Limb (tissue), 2 donors: ENCODE measurements at regions not wholly inside any gene's neighbourhood (a gene's known extent, or its start where the extent isn't known, plus 50 kb on each side); places are given as distances from the start of the nearest gene placed in this dataset.
"Not testable (repeated sequence)": the region's sequence is repeated elsewhere in the genome, so short reads cannot be mapped to it uniquely, and the experiment has no call there.

Source experiments
- DNase-seq, 2 donors: peaks; one replicate each; pipeline ENCODE4 v3.0.0-alpha.2; 2016; ENCODE audit errors: extremely low spot score in 2 of 2

DNA sequence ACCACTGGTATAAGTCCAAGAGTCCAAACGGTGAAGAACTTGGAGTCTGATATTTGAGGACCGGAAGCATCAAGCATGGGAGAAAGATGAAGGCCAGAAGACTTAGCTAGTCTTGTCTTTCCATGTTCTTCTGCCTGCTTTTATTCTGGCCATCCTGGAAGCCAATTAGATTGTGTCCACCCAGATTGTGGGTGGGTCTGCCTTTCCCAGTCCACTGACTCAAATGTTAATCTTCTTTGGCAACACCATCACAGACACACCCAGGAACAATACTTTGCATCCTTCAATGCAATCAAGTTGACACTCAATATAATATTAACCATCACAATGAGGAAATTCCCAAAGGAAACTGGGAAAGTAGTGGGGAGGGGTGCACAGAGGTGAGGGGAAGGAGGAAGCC lies 340.1 kb downstream of the BMP4 start:
- DNase-seq = not testable (repeated sequence)

DNA sequence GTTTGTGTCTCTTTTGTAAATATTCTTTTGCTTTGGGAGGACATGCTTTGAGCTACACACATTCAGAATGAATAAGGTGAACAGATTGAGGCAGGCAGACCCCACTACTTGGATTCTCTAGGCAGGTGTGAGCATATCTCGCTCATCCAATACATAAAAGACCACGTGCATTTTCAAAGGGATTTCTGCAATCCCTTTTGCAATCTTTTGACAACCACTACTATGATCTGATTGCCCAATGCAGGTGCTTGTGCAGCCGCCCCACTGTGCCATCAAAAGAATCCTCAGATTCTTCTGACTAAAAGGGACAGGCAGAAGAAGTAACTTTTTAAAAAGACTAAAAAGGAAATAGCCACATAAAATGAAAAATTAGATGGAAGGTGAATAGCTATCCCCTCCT lies 341.4 kb downstream of the BMP4 start:
- no peak for DNase-seq

DNA sequence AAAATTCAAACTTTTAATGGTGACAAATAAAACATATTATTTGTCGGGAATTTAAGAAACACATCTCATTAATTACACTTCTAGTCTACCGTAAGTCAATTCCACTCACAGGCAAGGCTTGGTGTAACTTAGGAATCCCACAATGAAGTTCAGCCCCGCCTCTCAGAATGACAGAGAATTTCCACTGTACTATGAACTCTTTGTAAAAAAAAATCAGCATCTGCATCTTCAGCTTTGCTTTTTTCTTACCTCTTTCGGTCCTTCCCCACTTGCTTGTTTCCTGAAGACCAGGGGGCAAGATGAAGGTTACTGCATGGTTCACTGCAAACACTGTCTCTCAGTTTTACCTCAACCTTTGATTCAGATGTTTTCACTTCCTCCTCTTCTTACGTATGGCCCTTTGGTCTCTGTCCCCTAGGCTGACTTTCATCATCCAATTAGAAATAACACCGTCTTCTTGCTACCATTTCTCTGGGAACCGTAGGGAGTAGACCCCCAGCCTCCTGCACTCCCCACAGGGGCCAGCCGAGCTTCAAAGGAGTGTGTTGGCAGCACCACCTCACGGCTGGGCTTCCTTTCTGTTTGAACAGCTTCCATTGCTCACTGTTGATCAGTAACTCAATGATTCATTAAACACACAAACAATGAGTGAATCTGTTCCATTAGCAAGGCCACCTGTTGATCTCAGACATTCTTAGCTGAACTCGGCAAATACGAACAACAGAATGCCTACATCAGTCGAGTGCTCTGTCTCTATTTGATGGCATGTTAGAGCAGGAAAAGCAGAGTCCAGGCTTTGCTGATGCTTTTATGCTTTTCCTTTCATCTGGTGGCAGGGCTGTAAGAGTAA lies 343.0 kb downstream of the BMP4 start:
- DNase-seq = no peak

DNA sequence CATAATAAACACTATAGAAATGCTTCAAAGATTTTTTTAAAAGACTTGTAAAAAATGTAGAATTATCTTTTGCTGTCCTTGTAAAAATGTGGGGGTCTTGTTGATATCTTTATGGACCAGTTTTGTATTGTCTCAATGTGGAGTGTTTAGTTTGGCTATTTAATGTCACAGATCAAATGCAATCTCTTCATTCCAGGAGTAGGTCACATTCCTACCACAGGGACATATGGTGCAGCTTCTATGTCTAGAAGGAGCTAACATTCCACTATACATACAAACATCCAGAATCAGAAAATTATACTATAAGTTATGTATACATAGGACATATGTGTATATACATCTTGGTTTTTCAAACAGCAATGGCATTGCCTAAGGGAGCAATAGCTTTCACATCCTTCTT lies 345.7 kb downstream of the BMP4 start:
- DNase-seq = no peak

DNA sequence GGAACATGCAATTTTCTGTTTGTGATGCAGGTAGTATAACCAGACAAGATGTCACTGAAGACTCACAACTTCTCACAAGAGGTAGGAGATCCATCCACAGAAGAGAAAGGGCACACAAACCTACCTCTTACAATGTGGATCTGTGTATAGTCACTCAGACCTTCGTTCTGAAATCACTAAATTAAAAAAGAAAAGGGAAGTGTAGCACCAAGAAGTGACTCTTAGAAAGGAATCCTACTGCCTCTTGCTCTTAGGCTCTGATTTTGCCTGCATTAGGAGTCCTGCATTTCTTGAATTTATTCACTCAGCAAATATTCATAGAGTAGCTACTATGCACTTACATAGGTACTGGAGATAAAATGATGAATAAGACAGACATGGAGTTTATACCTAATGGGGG lies 347.6 kb downstream of the BMP4 start:
- DNase-seq = no peak

DNA sequence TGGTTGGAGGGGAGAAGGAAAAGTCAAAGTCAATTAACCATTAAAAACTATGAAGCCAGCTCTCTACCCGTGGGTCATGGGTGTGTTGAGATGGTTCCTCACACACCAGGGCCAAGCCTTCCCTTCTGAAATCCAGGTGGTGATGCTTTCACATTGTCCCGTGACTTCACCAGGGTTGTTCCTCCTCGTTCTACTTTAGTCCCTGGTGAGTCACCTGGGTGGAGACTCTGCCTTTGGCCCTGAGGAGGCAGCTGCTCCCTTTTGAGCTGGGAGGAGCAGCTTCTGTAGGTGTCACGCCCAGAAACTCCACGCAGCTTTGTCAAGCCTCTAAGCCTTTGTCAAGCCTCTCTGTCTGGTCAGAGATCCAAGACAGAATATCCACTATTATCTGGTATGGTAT lies 348.3 kb downstream of the BMP4 start:
- DNase-seq = no peak

DNA sequence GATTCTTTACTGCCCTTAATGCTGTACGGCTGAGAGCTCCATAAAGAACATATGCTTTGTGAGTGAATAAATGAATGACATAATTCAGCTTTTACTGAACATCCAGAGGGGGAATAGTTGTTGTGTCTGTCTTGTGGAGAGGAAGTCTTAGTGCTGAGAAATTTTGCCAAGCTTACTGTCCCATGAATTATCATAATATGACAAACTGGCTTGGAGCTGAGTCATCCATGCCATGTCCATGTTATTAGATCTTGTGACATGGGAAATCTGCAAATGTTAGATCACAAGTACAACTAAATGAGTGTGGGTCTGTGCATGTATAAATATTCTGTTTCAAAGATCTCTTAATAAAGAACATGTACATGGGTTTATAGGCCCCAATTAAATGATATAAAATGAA lies 350.4 kb downstream of the BMP4 start:
- DNase-seq = no peak

DNA sequence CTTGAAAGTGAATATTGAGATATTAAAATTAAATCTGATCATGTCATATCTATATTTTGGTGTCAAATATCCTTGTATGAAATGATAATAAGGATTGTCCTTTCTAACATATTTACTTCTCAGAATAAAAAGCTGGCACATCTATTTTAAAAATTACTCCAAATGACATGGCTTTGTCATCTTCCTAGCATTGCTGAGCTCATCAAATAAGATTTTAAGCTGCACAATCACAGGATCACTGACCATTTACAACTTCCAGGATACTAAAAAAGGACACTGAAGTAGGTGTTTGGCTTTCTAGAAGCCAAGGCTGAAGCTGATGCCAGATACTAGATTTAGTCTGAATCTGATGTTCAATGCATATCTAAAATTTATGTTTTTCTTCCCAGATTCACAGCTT lies 351.1 kb downstream of the BMP4 start:
- DNase-seq = no peak

DNA sequence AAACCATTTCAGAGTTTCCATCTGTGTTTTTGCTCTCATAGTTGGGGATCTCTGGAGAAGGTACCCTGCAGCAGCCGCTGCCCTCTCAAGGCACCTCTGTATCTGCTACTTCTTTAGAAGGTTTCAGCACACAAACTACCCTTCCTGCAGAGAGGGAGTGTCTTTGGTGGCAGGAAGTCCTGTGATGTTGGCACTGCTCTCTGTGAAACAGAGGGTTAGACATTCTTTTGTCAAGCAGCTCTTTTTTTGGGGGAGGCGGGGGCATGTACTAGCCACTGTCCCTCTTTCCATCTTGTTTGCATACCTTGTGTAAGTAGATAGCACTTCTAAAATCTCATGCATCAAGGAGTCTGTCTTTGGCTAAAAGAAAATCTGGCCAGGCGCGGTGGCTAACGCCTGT lies 352.6 kb downstream of the BMP4 start:
- no peak for DNase-seq

DNA sequence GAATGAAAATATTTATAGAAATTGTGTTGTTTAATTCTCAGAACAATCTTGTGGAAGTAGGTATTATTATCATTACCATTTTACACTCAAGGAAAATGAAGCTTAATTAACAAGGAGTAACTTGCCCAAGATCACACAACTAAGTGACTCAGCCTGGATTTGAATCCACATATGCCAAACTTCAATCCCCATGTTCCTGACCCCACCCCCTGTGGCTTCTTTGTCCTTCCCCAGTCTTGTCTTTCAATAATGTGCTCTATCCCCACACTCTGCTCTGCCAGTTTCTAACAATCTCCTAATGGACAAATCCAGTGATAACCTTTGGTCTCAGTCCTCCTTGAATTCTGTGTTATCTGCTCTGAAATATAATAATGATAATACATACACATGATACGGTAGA lies 355.2 kb downstream of the BMP4 start:
- DNase-seq = no peak

DNA sequence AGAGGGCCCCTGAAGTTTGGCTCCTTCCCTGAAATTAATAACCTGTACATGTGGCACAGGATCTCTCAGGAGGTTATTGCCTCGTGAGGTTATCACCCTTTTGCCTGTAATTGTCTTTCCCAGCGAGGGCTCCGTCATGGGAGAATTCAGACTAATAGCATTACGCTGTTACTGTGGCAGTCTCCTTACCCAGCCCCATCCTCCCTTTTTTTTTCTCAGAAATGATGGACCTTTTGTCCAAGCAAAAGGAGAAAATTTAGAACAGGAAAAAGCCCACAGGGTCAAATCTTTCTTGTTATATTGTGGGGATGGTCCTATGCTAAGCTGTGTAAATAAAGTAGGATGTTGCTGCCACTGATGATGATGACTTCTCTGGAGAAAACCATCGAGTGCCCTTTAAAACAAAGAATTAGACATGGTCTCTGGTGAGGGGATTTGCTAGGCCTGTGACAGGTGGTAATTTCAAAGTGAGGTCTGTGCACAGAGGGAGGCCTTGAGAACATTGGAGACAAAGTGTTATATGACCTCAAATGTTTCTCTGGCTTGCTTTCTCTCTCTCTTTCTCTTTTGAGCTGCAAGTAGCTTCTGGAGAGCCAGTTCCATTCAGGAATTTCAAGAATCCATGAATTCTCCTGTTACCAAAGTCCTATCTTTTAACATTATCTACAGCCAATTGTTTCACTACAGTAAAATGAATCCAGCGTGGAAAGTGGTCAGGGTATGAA lies 357.2 kb downstream of the BMP4 start:
- no peak for DNase-seq

DNA sequence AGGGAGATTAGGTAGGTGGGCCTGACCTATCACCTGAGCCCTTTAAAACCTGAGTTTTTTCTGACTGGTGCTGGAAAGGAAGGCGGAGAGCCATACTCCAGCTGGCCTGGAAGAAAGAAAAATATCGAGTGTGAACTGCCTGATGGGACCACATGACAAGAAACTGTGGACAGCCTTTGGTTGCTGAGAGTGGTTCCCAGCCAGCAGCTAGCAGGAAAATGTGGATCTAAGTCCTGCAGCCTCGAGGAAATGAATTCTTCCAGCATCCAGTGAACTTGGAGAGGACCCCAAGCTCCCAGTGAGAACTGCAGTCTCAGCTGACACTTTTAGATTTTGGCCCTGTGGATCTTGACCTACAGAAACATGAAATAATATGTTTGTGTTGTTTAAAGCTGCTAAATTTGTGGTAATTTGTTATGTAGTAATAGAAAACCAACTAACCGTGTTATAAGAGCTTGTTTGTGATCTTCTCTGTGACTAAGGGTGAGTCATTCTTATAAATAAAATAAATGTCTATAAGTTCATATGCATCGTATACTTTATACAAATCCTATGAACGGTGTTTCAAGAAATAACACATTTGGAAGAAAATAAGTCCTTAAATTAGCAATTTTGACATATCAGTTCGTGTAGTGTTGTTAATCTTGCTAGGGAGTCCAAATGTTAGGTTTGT lies 359.6 kb downstream of the BMP4 start:
- no peak for DNase-seq

DNA sequence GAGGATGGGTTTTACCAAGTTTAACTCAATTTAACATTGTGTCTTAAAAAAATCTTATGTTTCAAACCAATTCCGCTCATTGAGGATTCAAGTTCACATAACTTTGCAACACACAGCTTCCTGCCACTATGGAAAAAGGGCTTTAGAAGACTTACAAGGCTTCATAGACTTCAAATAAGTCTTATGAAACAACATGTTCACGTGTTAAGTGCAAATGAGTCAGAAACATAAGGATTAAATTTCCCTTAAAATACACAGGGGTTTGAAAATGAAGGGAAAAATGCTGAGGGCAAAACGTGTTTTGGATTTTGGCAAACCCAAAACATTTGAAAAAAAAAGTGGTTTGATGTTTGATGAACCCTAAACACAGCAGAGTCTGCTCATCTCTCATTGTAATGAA lies 364.8 kb downstream of the BMP4 start:
- DNase-seq = no peak

DNA sequence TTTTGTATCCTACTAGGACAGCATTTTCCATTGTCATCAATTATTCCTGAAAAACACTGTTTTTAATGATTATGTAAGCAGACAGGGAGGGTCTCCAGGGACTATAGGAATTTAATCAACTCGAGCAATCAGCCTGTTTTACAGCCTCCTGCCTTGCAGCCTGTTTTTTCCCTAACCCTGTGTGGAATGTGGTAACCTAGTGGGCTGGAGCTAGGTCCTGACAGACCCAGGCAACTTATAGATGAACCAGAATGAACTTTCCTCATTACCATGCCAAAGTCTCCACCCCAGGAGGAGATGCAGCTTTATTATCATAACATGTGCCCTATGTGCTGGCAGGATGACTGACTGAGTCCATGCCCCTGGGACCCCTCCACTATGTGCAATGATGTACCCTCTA lies 375.1 kb downstream of the BMP4 start:
- no peak for DNase-seq

DNA sequence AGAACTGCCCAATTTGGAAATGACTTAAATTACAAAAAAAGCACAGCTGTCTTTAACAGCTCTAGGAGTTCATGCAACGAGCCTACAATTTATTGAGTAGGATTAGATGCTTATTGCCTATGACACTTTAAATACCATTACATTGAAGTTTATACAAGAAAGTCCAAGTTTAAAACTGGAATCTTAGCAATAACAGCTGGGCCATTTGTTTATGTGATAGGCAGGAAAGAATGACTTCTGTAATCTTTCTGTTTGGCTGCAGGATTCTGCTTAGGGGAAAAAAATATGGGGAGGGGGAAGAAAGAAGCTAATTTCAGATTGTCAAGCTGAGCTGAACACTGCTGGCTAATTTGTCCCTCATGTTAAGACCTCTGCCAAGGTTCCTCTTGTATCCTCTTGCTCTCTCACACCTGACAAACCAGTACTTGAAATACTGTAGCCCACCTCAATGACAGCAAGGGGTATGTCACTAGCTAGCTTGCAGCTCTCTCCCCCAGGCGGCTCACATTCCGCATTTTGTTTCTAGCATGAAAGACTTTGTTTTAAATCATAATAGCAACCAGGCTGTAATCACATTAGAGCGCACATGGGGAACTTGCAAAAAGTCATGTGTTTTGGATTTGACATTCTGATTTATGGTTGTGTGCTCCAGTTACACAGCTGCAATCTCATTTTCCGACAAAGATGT lies 384.8 kb downstream of the BMP4 start:
- DNase-seq = peak; percentile 57 to 83

DNA sequence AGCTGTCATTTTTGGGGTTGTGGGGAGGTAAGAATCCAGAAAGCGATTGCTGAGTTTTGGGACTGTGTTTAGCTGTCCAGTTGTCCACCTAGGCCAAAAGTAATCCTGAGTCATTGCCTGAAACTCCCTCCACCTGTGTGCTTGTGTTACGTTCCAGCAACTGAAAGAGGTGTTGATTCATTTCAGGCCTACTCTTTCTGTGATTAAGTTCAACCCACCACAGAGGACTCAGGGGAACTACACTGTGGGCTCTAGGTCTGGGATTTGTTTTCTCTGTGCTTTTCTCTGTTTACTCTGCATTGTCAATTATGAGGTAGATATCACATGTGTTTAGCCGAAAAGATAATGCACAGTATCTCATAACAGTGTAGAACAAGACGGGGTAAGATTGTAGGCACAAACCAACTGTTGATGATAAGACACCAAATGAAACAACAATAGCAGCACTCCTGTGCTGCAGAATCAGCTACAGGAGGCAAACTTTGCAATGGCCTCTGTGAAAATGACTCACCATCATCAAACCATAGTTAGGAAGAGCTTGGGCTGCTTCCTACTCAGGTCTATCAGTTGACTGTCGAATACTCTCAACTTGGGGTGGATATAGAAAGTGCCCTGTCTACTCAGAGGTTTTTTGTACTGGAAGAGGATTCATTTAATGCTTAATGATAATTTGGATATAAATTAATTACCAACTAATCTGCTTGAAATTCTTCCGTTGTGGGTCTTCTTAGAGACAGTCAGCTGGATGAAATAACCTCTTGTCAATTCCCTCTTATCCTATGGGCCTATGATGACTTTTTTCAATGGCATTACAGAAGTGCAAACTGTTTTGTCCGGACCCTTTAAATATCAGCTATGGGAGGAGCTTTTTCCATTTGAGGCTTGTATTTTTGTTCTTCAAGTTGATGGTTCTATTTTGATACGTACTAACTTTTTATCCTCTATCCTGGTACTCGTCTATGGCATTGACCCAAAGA lies 385.9 kb downstream of the BMP4 start:
- DNase-seq = no peak

DNA sequence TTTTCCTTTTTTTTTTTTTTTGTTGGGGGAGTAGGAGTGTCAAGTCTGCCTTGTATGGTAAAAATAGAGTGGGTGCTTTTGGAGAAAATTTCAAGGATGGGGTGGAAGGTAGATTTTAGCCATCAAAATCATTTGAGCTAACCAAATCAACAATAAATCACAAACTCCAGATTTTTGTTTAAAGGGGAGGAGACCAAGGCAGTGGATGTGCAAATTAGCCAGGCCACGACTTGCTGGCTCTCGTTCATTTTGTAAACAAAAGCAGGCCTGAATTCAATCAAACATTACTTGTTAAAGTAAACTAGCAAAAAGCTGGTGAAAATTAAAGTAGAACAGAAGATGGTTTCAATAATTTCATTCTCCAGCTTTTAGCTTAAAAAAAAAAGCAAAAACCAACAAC lies 387.2 kb downstream of the BMP4 start:
- DNase-seq = no peak

DNA sequence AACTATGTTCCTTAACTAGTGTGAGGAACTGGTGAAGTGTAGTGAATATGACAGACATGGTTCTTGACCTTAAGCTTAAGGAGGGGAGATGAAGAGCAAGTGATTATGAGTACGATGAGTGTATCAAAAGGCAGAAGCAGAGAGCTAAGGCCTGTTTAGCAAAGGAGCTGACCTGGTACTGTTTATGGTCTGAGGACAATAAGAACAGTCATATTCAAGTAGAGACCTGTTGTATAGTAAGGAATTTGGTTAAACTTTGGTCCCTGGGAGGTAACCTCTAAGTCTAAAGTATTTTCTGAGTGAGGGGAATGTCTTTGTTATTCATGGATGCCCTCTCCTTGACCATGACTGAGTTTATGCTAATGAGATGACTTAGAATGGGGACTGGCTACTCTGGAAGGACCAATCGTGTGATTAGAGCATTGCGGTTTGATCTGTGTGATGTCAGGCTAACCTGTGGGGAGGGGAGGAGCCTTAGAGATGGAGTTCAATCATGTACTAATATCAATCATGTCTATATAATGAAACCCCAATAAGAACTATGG lies 389.3 kb downstream of the BMP4 start:
- DNase-seq = no peak

DNA sequence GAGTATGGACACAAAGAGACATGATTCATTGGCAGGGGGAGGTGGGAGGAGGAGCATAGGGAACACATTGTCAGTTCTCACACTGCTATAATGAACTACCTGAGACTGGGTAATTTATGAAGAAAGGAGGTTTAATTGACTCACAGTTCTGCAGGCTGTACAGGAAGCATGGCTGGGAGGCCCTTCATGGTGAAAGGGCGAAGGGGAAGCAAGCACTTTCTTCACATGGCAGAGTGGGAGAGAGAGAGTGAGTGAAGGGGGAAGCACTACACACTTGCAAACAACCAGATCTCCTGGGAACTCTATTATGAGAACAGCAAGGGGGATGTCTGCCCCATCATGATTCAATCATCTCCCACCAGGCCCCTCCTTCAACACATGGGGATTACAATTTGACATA lies 391.8 kb downstream of the BMP4 start:
- DNase-seq = no peak

DNA sequence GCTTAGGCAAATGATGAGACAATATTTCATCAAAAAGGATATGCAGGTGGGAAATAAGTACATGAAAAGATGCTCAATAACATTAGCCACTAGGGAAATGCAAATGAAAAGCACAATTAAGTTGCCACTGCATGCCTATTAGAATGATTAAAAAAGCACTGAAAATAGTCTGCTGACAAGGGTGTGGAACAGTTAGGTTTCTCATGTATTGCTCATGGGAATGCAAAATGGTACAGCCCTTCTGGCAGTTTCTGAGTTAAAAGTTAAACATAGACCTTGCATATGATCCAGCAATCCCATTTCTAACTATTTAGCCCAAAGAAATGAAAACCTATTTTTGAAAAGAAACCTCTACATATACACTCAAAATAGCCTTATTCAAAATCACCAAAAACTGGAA lies 393.0 kb downstream of the BMP4 start:
- no peak for DNase-seq
